CD4-positive, alpha-beta T cell treated with Interleukin-15 for 4 hours (primary cell): ENCODE measurements at regions not wholly inside any gene's neighbourhood (a gene's known extent, or its start where the extent isn't known, plus 50 kb on each side); places are given as distances from the start of the nearest gene placed in this dataset.
"Not testable (repeated sequence)": the region's sequence is repeated elsewhere in the genome, so short reads cannot be mapped to it uniquely, and the experiment has no call there.

Experiments
- DNase-seq: peaks from one replicate; pipeline ENCODE4 v3.0.0-alpha.2; 2020; ENCODE audit warnings: low spot score

- no peak for DNase-seq
These were observed 848.6 kb downstream of the PDCD6IP start for GRCh38 chr3:34646911-34647460.

GRCh38 chr3:34650131-34650530, 851.7 kb downstream of the PDCD6IP start:
- no peak for DNase-seq

- DNase-seq: no peak
These were observed 870.5 kb downstream of the PDCD6IP start for GRCh38 chr3:34668915-34669314.

GRCh38 chr3:34669490-34669889, 871.1 kb downstream of the PDCD6IP start:
- no peak for DNase-seq

- no peak for DNase-seq
These were observed 877.1 kb downstream of the PDCD6IP start for GRCh38 chr3:34675383-34676120.

- no peak for DNase-seq
These were observed 878.0 kb downstream of the PDCD6IP start for GRCh38 chr3:34676436-34676835.

GRCh38 chr3:34678575-34678974, 880.1 kb downstream of the PDCD6IP start:
- DNase-seq: no peak

- DNase-seq: not testable (repeated sequence)
These were observed 880.6 kb downstream of the PDCD6IP start for GRCh38 chr3:34679055-34679454.

- DNase-seq: no peak
These were observed 885.4 kb downstream of the PDCD6IP start for GRCh38 chr3:34683851-34684250.

GRCh38 chr3:34686541-34686940, 888.1 kb downstream of the PDCD6IP start:
- DNase-seq: no peak

GRCh38 chr3:34687671-34688070, 889.2 kb downstream of the PDCD6IP start:
- DNase-seq: no peak

- no peak for DNase-seq
These were observed 898.4 kb downstream of the PDCD6IP start for GRCh38 chr3:34696831-34697230.

- no peak for DNase-seq
These were observed 904.6 kb downstream of the PDCD6IP start for GRCh38 chr3:34703053-34703452.

- no peak for DNase-seq
These were observed 914.3 kb upstream of the ARPP21 start for GRCh38 chr3:34724916-34725499.

- no peak for DNase-seq
These were observed 913.6 kb upstream of the ARPP21 start for GRCh38 chr3:34725774-34726173.

GRCh38 chr3:34727700-34728099, 911.6 kb upstream of the ARPP21 start:
- no peak for DNase-seq

GRCh38 chr3:34742151-34742550, 897.2 kb upstream of the ARPP21 start:
- DNase-seq: no peak

GRCh38 chr3:34758630-34759261, 880.6 kb upstream of the ARPP21 start:
- DNase-seq: no peak

- no peak for DNase-seq
These were observed 861.9 kb upstream of the ARPP21 start for GRCh38 chr3:34777386-34777785.

- DNase-seq: no peak
These were observed 860.2 kb upstream of the ARPP21 start for GRCh38 chr3:34779092-34779491.

- DNase-seq: no peak
These were observed 859.0 kb upstream of the ARPP21 start for GRCh38 chr3:34780294-34780693.

- no peak for DNase-seq
These were observed 858.4 kb upstream of the ARPP21 start for GRCh38 chr3:34780973-34781372.

- DNase-seq: no peak
These were observed 856.5 kb upstream of the ARPP21 start for GRCh38 chr3:34782871-34783270.
